Tibial nerve (tissue), 4 donors: ENCODE measurements at regions not wholly inside any gene's neighbourhood (a gene's known extent, or its start where the extent isn't known, plus 50 kb on each side); places are given as distances from the start of the nearest gene placed in this dataset.

ENCODE experiments used
- EP300 ChIP-seq, 2 donors: sonication (generic); formaldehyde crosslinking; IDR thresholded peaks; one replicate each; pipeline ENCODE4 v1.6.1; 2017; ENCODE audit warnings: antibody characterized with exemption in 2 of 2, mild to moderate bottlenecking in 1 of 2
- POLR2A ChIP-seq, 2 donors: fragments of 450-650 bp; IDR thresholded peaks; one replicate each; pipeline ENCODE4 v1.6.1; 2017; ENCODE audit warnings: antibody characterized with exemption in 2 of 2, mild to moderate bottlenecking in 2 of 2, moderate library complexity in 2 of 2
- TF ChIP-seq, protein P1 (sequence below), 5 experiments: fragments of 200-600 bp in 3 of 5; fragments of 450-650 bp in 2 of 5; sonication (generic) in 3 of 5; IDR thresholded peaks; one replicate each; pipeline ENCODE4 v1.5.1; 2016 to 2019; ENCODE audit warnings: antibody characterized with exemption in 5 of 5, mild to moderate bottlenecking in 3 of 5, moderate library complexity in 2 of 5

DNA sequence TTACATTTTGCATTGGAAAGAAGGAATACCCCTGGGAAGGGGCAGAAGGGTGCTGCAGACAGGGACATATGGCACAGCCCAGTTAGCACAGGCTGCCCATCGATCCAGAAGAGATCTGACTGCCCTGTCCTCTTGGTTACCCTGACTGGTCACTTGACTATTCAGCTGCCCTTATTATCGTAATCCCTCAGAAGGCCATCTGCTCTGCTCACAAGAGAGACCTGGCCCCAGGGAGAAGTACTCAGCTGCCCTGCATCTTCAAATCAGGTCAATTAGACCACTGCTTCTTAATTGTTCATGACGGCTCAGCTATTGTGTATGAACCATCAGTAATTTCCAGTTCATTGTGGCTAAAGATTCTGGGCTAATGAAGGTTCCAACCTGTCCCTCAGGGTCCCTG, 345.0 kb downstream of the TLE1 start:
- TF ChIP-seq, protein P1, sequence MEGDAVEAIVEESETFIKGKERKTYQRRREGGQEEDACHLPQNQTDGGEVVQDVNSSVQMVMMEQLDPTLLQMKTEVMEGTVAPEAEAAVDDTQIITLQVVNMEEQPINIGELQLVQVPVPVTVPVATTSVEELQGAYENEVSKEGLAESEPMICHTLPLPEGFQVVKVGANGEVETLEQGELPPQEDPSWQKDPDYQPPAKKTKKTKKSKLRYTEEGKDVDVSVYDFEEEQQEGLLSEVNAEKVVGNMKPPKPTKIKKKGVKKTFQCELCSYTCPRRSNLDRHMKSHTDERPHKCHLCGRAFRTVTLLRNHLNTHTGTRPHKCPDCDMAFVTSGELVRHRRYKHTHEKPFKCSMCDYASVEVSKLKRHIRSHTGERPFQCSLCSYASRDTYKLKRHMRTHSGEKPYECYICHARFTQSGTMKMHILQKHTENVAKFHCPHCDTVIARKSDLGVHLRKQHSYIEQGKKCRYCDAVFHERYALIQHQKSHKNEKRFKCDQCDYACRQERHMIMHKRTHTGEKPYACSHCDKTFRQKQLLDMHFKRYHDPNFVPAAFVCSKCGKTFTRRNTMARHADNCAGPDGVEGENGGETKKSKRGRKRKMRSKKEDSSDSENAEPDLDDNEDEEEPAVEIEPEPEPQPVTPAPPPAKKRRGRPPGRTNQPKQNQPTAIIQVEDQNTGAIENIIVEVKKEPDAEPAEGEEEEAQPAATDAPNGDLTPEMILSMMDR (IDR thresholded peaks at IDR 0.05), result no peak
- no peak for TF ChIP-seq POLR2A (IDR thresholded peaks at IDR 0.05)
- no peak for TF ChIP-seq EP300 (IDR thresholded peaks at IDR 0.05)
